ENCODE measurements at regions not wholly inside any gene's neighbourhood (a gene's known extent, or its start where the extent isn't known, plus 50 kb on each side); places are given as distances from the start of the nearest gene placed in this dataset.
A peak's percentile ranks its signal among the peaks of the same experiment; 100 is the strongest.

GRCh38 chr7:123293710-123294109, 93.9 kb upstream of the SLC13A1 start:
- no peaks in the 10 kb centered on the region for H3K27me3 ChIP-seq (ENCODE audit: control insufficient read depth, insufficient read depth, low read length)
- no peak for FAIRE-seq
- no peaks in the 10 kb centered on the region for H3K36me3 ChIP-seq (ENCODE audit: control insufficient read depth, insufficient read depth, low read length)
- TF ChIP-seq CTCF (IDR thresholded peaks at IDR 0.05; ENCODE audit: insufficient read depth, low read length, severe bottlenecking): no peak
- no peak overlapping the region for H3K4me3 ChIP-seq (ENCODE audit: low read depth, low read length)
- no peak for DNase-seq (ENCODE audit: low read depth)

- Histone ChIP-seq H3K27me3 (ENCODE audit: control insufficient read depth, insufficient read depth, low read length) (no peaks in the 10 kb centered on the region), H3K36me3 (ENCODE audit: control insufficient read depth, insufficient read depth, low read length) (no peaks in the 10 kb centered on the region), H3K4me3 (ENCODE audit: low read depth, low read length) (no peak overlapping the region)
- FAIRE-seq: no peak
- no peak for TF ChIP-seq CTCF (IDR thresholded peaks at IDR 0.05; ENCODE audit: insufficient read depth, low read length, severe bottlenecking)
- no peak for DNase-seq (ENCODE audit: low read depth)
Observed at GRCh38 chr7:123292227-123292626, 92.5 kb upstream of the SLC13A1 start.

GRCh38 chr7:123289200-123289599, 89.4 kb upstream of the SLC13A1 start:
- Histone ChIP-seq H3K36me3 (ENCODE audit: control insufficient read depth, insufficient read depth, low read length) (no peaks in the 10 kb centered on the region), H3K27me3 (ENCODE audit: control insufficient read depth, insufficient read depth, low read length) (no peaks in the 10 kb centered on the region), H3K4me3 (ENCODE audit: low read depth, low read length) (no peak overlapping the region)
- no peak for TF ChIP-seq CTCF (IDR thresholded peaks at IDR 0.05; ENCODE audit: insufficient read depth, low read length, severe bottlenecking)
- no peak for FAIRE-seq
- no peak for DNase-seq (ENCODE audit: low read depth)

- no peaks in the 10 kb centered on the region for H3K27me3 ChIP-seq (ENCODE audit: control insufficient read depth, insufficient read depth, low read length)
- no peak for TF ChIP-seq CTCF (IDR thresholded peaks at IDR 0.05; ENCODE audit: insufficient read depth, low read length, severe bottlenecking)
- no peaks in the 10 kb centered on the region for H3K36me3 ChIP-seq (ENCODE audit: control insufficient read depth, insufficient read depth, low read length)
- FAIRE-seq (no peak), DNase-seq (ENCODE audit: low read depth) (no peak)
- H3K4me3 ChIP-seq (ENCODE audit: low read depth, low read length): no peak overlapping the region
Observed at GRCh38 chr7:123285076-123285700, 85.4 kb upstream of the SLC13A1 start.

- FAIRE-seq (peak; percentile 47), DNase-seq (ENCODE audit: low read depth) (no peak)
- TF ChIP-seq CTCF (IDR thresholded peaks at IDR 0.05; ENCODE audit: insufficient read depth, low read length, severe bottlenecking): no peak
- Histone ChIP-seq H3K36me3 (ENCODE audit: control insufficient read depth, insufficient read depth, low read length) (no peaks in the 10 kb centered on the region), H3K27me3 (ENCODE audit: control insufficient read depth, insufficient read depth, low read length) (no peaks in the 10 kb centered on the region), H3K4me3 (ENCODE audit: low read depth, low read length) (no peak overlapping the region)
Observed at GRCh38 chr7:123283373-123283772, 83.6 kb upstream of the SLC13A1 start.

GRCh38 chr7:123282181-123282580, 82.4 kb upstream of the SLC13A1 start:
- DNase-seq (ENCODE audit: low read depth) (no peak), FAIRE-seq (no peak)
- no peak for TF ChIP-seq CTCF (IDR thresholded peaks at IDR 0.05; ENCODE audit: insufficient read depth, low read length, severe bottlenecking)
- Histone ChIP-seq H3K36me3 (ENCODE audit: control insufficient read depth, insufficient read depth, low read length) (no peaks in the 10 kb centered on the region), H3K27me3 (ENCODE audit: control insufficient read depth, insufficient read depth, low read length) (no peaks in the 10 kb centered on the region), H3K4me3 (ENCODE audit: low read depth, low read length) (no peak overlapping the region)
